ENCODE measurements at regions not wholly inside any gene's neighbourhood (a gene's known extent, or its start where the extent isn't known, plus 50 kb on each side); places are given as distances from the start of the nearest gene placed in this dataset.
"Not testable (repeated sequence)": the region's sequence is repeated elsewhere in the genome, so short reads cannot be mapped to it uniquely, and the experiment has no call there.

GRCh38 chr10:23513621-23514020 is 74.7 kb downstream of the OTUD1 start:
- not testable (repeated sequence) for TF ChIP-seq POLR2A, CTCF (IDR thresholded peaks at IDR 0.05)
